ENCODE measurements at regions not wholly inside any gene's neighbourhood (a gene's known extent, or its start where the extent isn't known, plus 50 kb on each side); places are given as distances from the start of the nearest gene placed in this dataset.

GRCh38 chr2:147515213-147515612, 329.6 kb upstream of the ACVR2A start:
- DNase-seq (ENCODE audit: low read depth in 2 of 3, low spot score in 1 of 3) = no peak

GRCh38 chr2:147512206-147512605, 332.6 kb upstream of the ACVR2A start:
- DNase-seq (ENCODE audit: low read depth in 2 of 3, low spot score in 1 of 3) = no peak

- no peak for DNase-seq (ENCODE audit: low read depth in 2 of 3, low spot score in 1 of 3)
These were observed 333.3 kb upstream of the ACVR2A start for GRCh38 chr2:147511491-147511948.

GRCh38 chr2:147509821-147510220, 335.0 kb upstream of the ACVR2A start:
- no peak for DNase-seq (ENCODE audit: low read depth in 2 of 3, low spot score in 1 of 3)

GRCh38 chr2:147506889-147507288, 337.9 kb upstream of the ACVR2A start:
- DNase-seq (ENCODE audit: low read depth in 2 of 3, low spot score in 1 of 3) = no peak

- no peak for DNase-seq (ENCODE audit: low read depth in 2 of 3, low spot score in 1 of 3)
These were observed 342.0 kb upstream of the ACVR2A start for GRCh38 chr2:147502711-147503290.

- no peak for DNase-seq (ENCODE audit: low read depth in 2 of 3, low spot score in 1 of 3)
These were observed 342.9 kb upstream of the ACVR2A start for GRCh38 chr2:147501968-147502367.

GRCh38 chr2:147500819-147501395, 343.9 kb upstream of the ACVR2A start:
- DNase-seq (ENCODE audit: low read depth in 2 of 3, low spot score in 1 of 3) = no peak

GRCh38 chr2:147500229-147500628, 344.6 kb upstream of the ACVR2A start:
- no peak for DNase-seq (ENCODE audit: low read depth in 2 of 3, low spot score in 1 of 3)

GRCh38 chr2:147499785-147500184, 345.0 kb upstream of the ACVR2A start:
- DNase-seq (ENCODE audit: low read depth in 2 of 3, low spot score in 1 of 3) = no peak

GRCh38 chr2:147495734-147496133, 349.1 kb upstream of the ACVR2A start:
- no peak for DNase-seq (ENCODE audit: low read depth in 2 of 3, low spot score in 1 of 3)

- no peak for DNase-seq (ENCODE audit: low read depth in 2 of 3, low spot score in 1 of 3)
These were observed 352.4 kb upstream of the ACVR2A start for GRCh38 chr2:147492471-147492870.

GRCh38 chr2:147491506-147491905, 353.3 kb upstream of the ACVR2A start:
- DNase-seq (ENCODE audit: low read depth in 2 of 3, low spot score in 1 of 3) = no peak

GRCh38 chr2:147490401-147491261, 354.2 kb upstream of the ACVR2A start:
- DNase-seq (ENCODE audit: low read depth in 2 of 3, low spot score in 1 of 3) = no peak

- DNase-seq (ENCODE audit: low read depth in 2 of 3, low spot score in 1 of 3) = no peak
These were observed 356.4 kb upstream of the ACVR2A start for GRCh38 chr2:147488472-147488871.

- no peak for DNase-seq (ENCODE audit: low read depth in 2 of 3, low spot score in 1 of 3)
These were observed 356.9 kb upstream of the ACVR2A start for GRCh38 chr2:147487978-147488289.

- no peak for DNase-seq (ENCODE audit: low read depth in 2 of 3, low spot score in 1 of 3)
These were observed 357.4 kb upstream of the ACVR2A start for GRCh38 chr2:147487286-147487977.

- no peak for DNase-seq (ENCODE audit: low read depth in 2 of 3, low spot score in 1 of 3)
These were observed 359.5 kb upstream of the ACVR2A start for GRCh38 chr2:147485210-147485851.

- DNase-seq (ENCODE audit: low read depth in 2 of 3, low spot score in 1 of 3) = no peak
These were observed 360.9 kb upstream of the ACVR2A start for GRCh38 chr2:147483911-147484310.

GRCh38 chr2:147482916-147483669, 361.7 kb upstream of the ACVR2A start:
- no peak for DNase-seq (ENCODE audit: low read depth in 2 of 3, low spot score in 1 of 3)

All from stimulated activated CD4-positive, alpha-beta T cell treated with anti-CD3 and anti-CD28 coated beads, Interleukin-12 subunit alpha, Interleukin-12 subunit beta, amount 100 ng/mL, for 48 hours (primary cell).